Spinal cord (tissue), 9 donors: ENCODE measurements at regions not wholly inside any gene's neighbourhood (a gene's known extent, or its start where the extent isn't known, plus 50 kb on each side); places are given as distances from the start of the nearest gene placed in this dataset.

ENCODE experiments used
- DNase-seq, 6 donors: peaks; one replicate each; pipeline versions ENCODE4 v3.0.0 to v3.0.0-alpha.2; 2013 to 2015; ENCODE audit warnings: low spot score in 6 of 6, low read depth in 4 of 6
- H3K27ac ChIP-seq: one replicate; pipeline ENCODE4 v1.5.1; 2013; ENCODE audit warnings: low read depth, low read length, control low read depth
- H3K27me3 ChIP-seq: one replicate; pipeline ENCODE4 v1.6.1; 2013; ENCODE audit warnings: low read length; ENCODE audit not compliant: control insufficient read depth, insufficient read depth
- H3K36me3 ChIP-seq: one replicate; pipeline ENCODE4 v1.6.1; 2013; ENCODE audit warnings: low read length; ENCODE audit not compliant: control insufficient read depth, insufficient read depth
- H3K4me1 ChIP-seq: one replicate; pipeline ENCODE4 v1.6.1; 2013; ENCODE audit warnings: low read length; ENCODE audit not compliant: control insufficient read depth, insufficient read depth
- H3K4me3 ChIP-seq: one replicate; pipeline ENCODE4 v1.5.1; 2013; ENCODE audit warnings: low read depth, low read length, control low read depth
- H3K9me3 ChIP-seq: one replicate; pipeline ENCODE4 v1.6.1; 2013; ENCODE audit warnings: low read length; ENCODE audit not compliant: control insufficient read depth, insufficient read depth
- WGBS: methylation state at CpG from one replicate; pipeline ENCODE4 v1.1.5; 2013; ENCODE audit warnings: missing lambda C conversion rate; ENCODE audit not compliant: insufficient coverage; 5-methylcytosine and 5-hydroxymethylcytosine counted together
- donor health status: healthy.

DNA sequence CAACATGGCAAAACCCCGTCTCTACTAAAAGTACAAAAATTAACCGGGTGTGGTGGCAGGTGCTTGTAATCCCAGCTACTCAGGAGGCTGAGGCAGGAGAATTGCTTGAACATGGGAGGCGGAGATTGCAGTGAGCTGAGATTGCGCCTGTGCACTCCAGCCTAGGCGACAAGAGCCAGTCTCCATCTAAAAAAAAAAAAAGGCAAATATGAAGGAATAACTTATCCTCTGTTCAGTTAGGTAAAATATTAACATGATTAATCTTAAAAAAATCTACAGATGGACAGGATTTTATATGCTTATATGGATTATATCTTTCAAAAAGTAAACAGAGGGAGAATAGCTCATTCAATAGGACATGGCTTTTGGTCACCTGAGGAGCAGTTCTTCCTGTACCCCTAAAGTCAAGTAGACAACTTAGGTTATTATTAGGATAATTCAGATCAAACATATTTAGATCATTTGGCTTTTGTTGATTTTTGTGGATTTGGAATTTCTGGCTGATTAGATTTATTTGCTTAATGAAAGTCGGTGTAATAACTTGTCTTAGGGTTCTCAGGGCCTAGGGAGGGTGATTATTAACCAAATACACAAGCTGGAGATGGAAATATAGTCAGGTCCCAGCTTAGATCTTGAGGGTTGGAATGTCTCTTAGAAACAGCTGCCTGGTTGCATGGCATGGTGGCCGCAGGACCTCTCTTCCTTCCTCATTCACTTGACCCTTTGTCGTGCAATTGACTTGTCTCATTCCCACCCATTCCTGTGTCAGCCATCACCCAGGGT is 82.1 kb upstream of the ONECUT1 start:
- H3K27me3 ChIP-seq = no peaks in the 10 kb centered on the region
- no peaks in the 10 kb centered on the region for H3K4me1 ChIP-seq
- no peak for DNase-seq
- no peak overlapping the region for H3K27ac ChIP-seq
- H3K36me3 ChIP-seq = no peaks in the 10 kb centered on the region
- 83% methylated on average over 1 of the region's 8 CpGs for WGBS
- H3K4me3 ChIP-seq = no peak overlapping the region
- H3K9me3 ChIP-seq = no peaks in the 10 kb centered on the region

DNA sequence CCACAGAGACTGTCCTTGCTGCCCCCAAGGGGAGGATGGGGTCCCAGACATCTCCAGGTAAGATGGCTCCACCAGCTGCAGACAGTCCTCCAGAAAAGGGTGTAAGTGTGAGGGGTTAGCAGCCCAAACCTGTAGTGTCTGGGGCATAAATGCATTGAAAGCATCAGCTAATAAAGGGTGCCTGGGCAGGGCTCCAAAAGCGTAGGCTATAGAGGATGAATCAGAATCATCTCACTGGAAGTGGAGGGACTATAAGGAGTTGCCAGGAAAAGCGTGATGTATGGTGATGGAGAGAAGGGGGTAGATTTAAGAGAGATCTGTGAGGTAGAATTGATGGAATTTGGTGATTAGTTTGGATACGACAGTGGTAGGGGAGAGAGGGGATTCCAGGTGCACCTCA is 79.9 kb upstream of the ONECUT1 start:
- no peak for DNase-seq
- 87% methylated on average over 3 of the region's 3 CpGs for WGBS
- Histone ChIP-seq H3K4me3 (no peak overlapping the region), H3K27me3 (no peaks in the 10 kb centered on the region), H3K36me3 (no peaks in the 10 kb centered on the region), H3K27ac (no peak overlapping the region), H3K9me3 (no peaks in the 10 kb centered on the region), H3K4me1 (no peaks in the 10 kb centered on the region)

DNA sequence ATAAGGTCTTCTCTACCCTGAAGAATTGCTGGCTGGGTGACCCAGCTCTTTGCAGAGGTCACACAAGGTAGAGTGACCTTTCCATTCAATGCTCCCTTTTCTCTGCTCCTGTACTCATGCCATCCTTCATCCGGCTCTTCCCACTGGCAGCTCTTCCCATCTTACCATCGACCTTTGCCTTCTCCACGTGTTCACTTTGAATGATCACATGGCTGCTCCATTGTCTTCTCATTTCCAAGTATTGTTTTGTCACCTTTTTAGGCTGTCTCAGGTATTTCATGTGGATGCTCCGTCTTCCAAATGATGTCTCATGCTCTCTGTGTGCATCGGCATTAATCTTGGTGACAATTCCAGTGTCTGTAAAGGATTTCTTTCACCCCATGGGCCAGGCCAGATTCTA is 76.6 kb upstream of the ONECUT1 start:
- H3K4me1 ChIP-seq = no peaks in the 10 kb centered on the region
- WGBS = 76% methylated on average over 5 of the region's 5 CpGs

DNA sequence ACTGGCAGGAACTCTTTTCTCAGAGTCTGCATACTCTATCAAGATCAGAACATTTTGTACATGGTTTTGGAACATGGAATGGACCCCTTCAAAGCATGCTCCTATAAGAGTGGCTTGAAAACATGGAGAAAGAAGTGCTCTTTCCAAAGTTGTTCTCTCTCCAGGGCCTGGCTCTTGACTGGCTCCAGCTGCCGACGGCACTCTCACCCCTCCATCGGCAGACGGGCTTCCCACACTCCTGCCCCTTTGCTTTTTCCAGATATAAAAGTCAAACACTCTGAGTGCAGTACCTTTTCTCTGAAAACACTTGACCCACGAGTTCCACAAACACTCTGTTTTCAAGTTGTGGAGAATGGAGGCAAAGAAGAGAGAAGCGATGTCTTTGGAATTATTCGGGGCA is 72.5 kb upstream of the ONECUT1 start:
- WGBS = 79% methylated on average over 2 of the region's 7 CpGs
- Histone ChIP-seq H3K36me3 (no peaks in the 10 kb centered on the region), H3K4me1 (no peaks in the 10 kb centered on the region), H3K27me3 (no peaks in the 10 kb centered on the region), H3K27ac (no peak overlapping the region), H3K9me3 (no peaks in the 10 kb centered on the region), H3K4me3 (no peak overlapping the region)
- DNase-seq = no peak

More for the DNA sequence above, 76.6 kb upstream of the ONECUT1 start:
- DNase-seq = no peak
- H3K36me3 ChIP-seq = no peaks in the 10 kb centered on the region
- no peak overlapping the region for H3K4me3 ChIP-seq
- no peaks in the 10 kb centered on the region for H3K9me3 ChIP-seq
- no peak overlapping the region for H3K27ac ChIP-seq
- H3K27me3 ChIP-seq = no peaks in the 10 kb centered on the region

DNA sequence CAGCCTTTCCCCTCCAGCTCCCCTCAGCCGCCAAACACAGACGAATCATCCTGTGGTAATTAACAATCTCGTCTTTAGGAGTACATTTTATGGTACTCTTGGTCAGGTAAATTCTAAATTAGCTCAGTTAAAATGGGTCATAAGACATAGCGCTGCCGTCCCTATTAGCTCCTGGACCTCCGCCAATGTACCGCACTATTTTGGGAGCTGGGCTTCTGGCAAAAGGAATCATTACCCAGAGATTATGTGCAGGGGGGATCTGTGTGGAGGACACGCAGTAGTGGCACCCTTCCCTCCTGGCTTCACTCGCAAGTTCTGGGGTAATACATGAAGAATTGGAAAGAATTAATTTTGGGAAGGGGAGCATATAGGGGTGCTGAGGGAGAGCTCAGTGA is 68.6 kb upstream of the ONECUT1 start:
- H3K9me3 ChIP-seq = no peaks in the 10 kb centered on the region
- no peaks in the 10 kb centered on the region for H3K27me3 ChIP-seq
- no peaks in the 10 kb centered on the region for H3K4me1 ChIP-seq
- peak in 1 of 6 donors; percentile 56 for DNase-seq
- 58% methylated on average over 7 of the region's 9 CpGs for WGBS
- no peak overlapping the region for H3K4me3 ChIP-seq
- H3K27ac ChIP-seq = no peak overlapping the region
- H3K36me3 ChIP-seq = no peaks in the 10 kb centered on the region

DNA sequence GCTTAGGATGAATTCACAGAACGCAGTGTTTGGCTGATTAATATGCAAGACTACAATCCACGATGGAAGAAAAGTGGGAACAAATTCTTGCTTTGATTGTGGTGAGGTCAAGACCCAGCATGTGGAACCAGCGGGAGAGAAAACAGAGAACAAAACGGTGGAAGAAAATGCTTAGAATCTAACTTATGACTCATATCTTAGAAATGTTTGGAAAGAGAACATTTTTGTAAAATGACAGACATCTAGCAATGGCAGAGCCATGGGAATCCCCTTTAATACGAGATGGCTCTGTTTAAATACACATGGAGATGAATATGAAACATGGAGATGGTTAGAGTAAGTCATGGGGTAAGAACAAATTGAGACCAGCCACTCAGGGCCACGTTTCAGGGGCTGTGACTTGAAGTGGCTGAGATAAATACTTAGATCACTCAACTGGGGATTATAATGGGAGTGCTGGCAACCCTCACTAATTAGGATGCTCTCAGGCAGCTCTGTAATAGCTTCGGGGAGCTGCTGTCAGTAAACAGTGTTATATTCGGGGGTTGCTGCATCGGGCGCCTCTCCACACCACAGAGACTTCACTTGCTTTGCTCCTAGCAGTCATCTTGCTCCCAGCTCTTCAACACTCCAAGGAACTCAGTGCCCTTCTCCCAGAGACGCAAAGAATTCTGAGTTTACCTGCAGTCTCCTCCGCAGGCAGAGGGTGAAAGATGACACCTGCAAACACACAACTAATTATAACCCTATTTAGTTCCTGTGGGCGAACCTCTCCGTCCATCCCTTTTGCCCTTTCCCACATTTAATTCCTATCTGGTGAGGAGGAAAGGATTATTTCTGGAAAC is 68.0 kb upstream of the ONECUT1 start:
- DNase-seq = peak in 2 of 6 donors; percentile 16 to 79
- 21% methylated on average over 8 of the region's 14 CpGs for WGBS

DNA sequence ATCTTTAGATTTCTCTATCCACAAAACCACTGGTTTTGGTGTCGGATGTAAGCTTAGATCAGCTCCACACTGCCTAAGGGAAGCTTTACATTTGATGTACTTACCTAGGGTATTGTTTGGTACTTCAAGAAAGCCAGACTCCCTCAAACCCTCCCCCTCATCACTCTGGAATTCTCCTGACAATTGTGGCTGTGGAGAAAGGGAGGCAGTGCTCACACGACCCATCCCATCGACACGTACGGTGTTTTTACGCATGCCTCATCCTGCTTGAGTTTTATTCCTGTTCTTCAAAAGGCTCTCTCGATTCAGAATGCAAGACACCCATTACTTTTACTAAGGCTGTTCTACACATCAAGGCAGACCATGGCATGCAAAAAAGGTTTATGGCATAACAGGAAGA is 67.3 kb upstream of the ONECUT1 start:
- no peaks in the 10 kb centered on the region for H3K9me3 ChIP-seq
- H3K27ac ChIP-seq = no peak overlapping the region
- no peak overlapping the region for H3K4me3 ChIP-seq
- H3K27me3 ChIP-seq = no peaks in the 10 kb centered on the region
- 13% methylated on average over 3 of the region's 7 CpGs for WGBS
- no peaks in the 10 kb centered on the region for H3K36me3 ChIP-seq
- H3K4me1 ChIP-seq = no peaks in the 10 kb centered on the region
- no peak for DNase-seq

More for the DNA sequence above, 68.0 kb upstream of the ONECUT1 start:
- no peaks in the 10 kb centered on the region for H3K4me1 ChIP-seq
- H3K4me3 ChIP-seq = no peak overlapping the region
- H3K27me3 ChIP-seq = no peaks in the 10 kb centered on the region
- H3K27ac ChIP-seq = no peak overlapping the region
- no peaks in the 10 kb centered on the region for H3K36me3 ChIP-seq
- H3K9me3 ChIP-seq = no peaks in the 10 kb centered on the region

DNA sequence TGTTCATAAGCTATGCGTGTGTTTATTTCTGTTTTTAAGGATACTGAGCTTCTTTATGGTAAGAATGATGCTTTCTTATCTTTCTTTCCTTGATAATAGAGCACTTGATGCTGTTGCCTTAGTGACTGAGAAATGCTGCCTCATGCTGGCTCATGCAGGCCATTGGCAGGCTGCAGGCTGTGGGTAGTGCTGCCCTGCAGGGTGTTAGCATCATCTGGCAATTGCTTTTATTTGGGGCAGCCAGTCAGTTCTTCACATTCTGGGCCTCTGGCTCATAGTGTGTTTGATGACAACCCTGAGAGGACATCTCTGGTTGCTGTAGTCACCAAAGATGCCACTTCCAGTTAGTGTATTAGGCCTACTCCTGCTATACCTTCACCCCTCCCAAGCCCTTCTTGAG is 66.2 kb upstream of the ONECUT1 start:
- Histone ChIP-seq H3K36me3 (no peaks in the 10 kb centered on the region), H3K27ac (no peak overlapping the region), H3K9me3 (no peaks in the 10 kb centered on the region), H3K27me3 (no peaks in the 10 kb centered on the region), H3K4me3 (no peak overlapping the region), H3K4me1 (no peaks in the 10 kb centered on the region)
- no CpG with 5 or more reads among the region's 1 CpG for WGBS
- DNase-seq = no peak

DNA sequence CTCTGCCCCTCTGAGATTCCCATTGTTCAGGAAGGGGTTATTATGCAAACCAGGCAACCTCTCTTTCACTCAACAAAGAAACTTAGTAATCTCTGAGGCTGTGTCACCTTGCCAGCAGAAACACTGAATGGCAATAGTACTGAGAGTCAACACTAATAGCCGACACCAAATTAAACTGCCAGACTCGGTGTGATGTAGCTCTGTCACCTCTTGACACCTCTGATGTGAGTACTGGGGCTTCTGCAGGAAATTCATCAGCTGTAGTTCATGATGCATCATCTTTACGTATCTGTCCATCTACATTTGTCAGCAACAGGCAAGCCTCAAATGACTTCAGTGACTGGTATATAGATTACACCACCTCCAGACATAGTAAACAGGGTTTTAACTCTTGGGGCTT is 65.0 kb upstream of the ONECUT1 start:
- whole genome bisulfite sequencing = 84% methylated on average over 3 of the region's 3 CpGs
- Histone ChIP-seq H3K27ac (no peak overlapping the region), H3K9me3 (no peaks in the 10 kb centered on the region)

DNA sequence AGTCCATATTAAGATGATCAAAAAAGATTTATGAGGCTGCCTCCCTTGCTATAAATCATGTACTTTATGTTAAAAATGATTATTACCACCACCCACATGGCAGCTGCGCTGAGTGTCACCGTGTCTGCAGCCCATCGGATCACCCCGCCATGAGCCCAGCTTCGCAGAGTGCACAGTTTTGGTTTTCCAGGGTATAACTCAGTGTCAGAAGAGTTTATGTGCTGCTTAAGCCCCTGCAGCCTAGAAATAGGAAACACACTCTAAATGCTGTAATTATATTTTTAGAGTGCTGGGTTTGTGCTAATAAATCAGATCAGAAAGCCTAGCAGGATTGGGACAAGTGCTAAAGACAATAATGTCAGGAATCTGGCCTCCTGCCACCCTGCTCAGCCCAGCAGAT is 54.7 kb upstream of the ONECUT1 start:
- no CpG with 5 or more reads among the region's 5 CpGs for WGBS

More for the DNA sequence above, 65.0 kb upstream of the ONECUT1 start:
- Histone ChIP-seq H3K4me3 (no peak overlapping the region), H3K27me3 (no peaks in the 10 kb centered on the region), H3K36me3 (no peaks in the 10 kb centered on the region), H3K4me1 (no peaks in the 10 kb centered on the region)
- DNase-seq = no peak

More for the DNA sequence above, 54.7 kb upstream of the ONECUT1 start:
- DNase-seq = peak in 2 of 6 donors; percentile 13 to 21
- peaks cover 2% of the 10 kb centered on the region for H3K27me3 ChIP-seq
- no peak overlapping the region for H3K4me3 ChIP-seq
- H3K9me3 ChIP-seq = no peaks in the 10 kb centered on the region
- no peaks in the 10 kb centered on the region for H3K36me3 ChIP-seq
- no peak overlapping the region for H3K27ac ChIP-seq
- H3K4me1 ChIP-seq = no peaks in the 10 kb centered on the region
